ENCODE measurements at regions not wholly inside any gene's neighbourhood (a gene's known extent, or its start where the extent isn't known, plus 50 kb on each side); places are given as distances from the start of the nearest gene placed in this dataset.
"Not testable (repeated sequence)": the region's sequence is repeated elsewhere in the genome, so short reads cannot be mapped to it uniquely, and the experiment has no call there.

- DNase-seq = no peak
Observed at GRCh38 chr12:89870413-89871184, 162.0 kb upstream of the ATP2B1 start.

GRCh38 chr12:89867611-89868010 is 159.0 kb upstream of the ATP2B1 start:
- not testable (repeated sequence) for DNase-seq

- DNase-seq = no peak
Observed at GRCh38 chr12:89864411-89864810, 155.8 kb upstream of the ATP2B1 start.

GRCh38 chr12:89863968-89864367 is 155.3 kb upstream of the ATP2B1 start:
- peak; percentile 67 for DNase-seq

- DNase-seq = no peak
Observed at GRCh38 chr12:89863493-89863938, 154.9 kb upstream of the ATP2B1 start.

GRCh38 chr12:89862511-89863445 is 154.1 kb upstream of the ATP2B1 start:
- DNase-seq = no peak

GRCh38 chr12:89861086-89861485 is 152.4 kb upstream of the ATP2B1 start:
- no peak for DNase-seq

- no peak for DNase-seq
Observed at GRCh38 chr12:89859508-89860220, 151.0 kb upstream of the ATP2B1 start.

GRCh38 chr12:89858718-89859117 is 150.1 kb upstream of the ATP2B1 start:
- no peak for DNase-seq

GRCh38 chr12:89857652-89858274 is 149.1 kb upstream of the ATP2B1 start:
- no peak for DNase-seq

GRCh38 chr12:89856431-89856830 is 147.8 kb upstream of the ATP2B1 start:
- no peak for DNase-seq

GRCh38 chr12:89848732-89849131 is 140.1 kb upstream of the ATP2B1 start:
- no peak for DNase-seq

- no peak for DNase-seq
Observed at GRCh38 chr12:89846473-89847055, 137.9 kb upstream of the ATP2B1 start.

- no peak for DNase-seq
Observed at GRCh38 chr12:89845767-89846166, 137.1 kb upstream of the ATP2B1 start.

GRCh38 chr12:89845366-89845765 is 136.7 kb upstream of the ATP2B1 start:
- DNase-seq = no peak

GRCh38 chr12:89844539-89844938 is 135.9 kb upstream of the ATP2B1 start:
- no peak for DNase-seq

GRCh38 chr12:89840162-89840922 is 131.7 kb upstream of the ATP2B1 start:
- DNase-seq = no peak

- DNase-seq = no peak
Observed at GRCh38 chr12:89839444-89839843, 130.8 kb upstream of the ATP2B1 start.

- DNase-seq = no peak
Observed at GRCh38 chr12:89838833-89839232, 130.2 kb upstream of the ATP2B1 start.

GRCh38 chr12:89836026-89836425 is 127.4 kb upstream of the ATP2B1 start:
- no peak for DNase-seq

- DNase-seq = no peak
Observed at GRCh38 chr12:89834676-89835075, 126.0 kb upstream of the ATP2B1 start.
